Hepatocyte (in vitro differentiated cells): ENCODE measurements at regions not wholly inside any gene's neighbourhood (a gene's known extent, or its start where the extent isn't known, plus 50 kb on each side); places are given as distances from the start of the nearest gene placed in this dataset.

Source experiments
- DNase-seq: peaks from one replicate; pipeline ENCODE4 v3.0.0-alpha.2; 2016; ENCODE audit warnings: low spot score
- H2AFZ ChIP-seq: fragments of 200-600 bp; sonication (generic); 2 replicates; pipeline ENCODE4 v1.6.0; 2016; ENCODE audit warnings: antibody characterized with exemption, mild to moderate bottlenecking
- H3K27ac ChIP-seq: fragments of 200-600 bp; sonication (generic); 2 replicates; pipeline ENCODE4 v1.5.1; 2016; ENCODE audit warnings: mild to moderate bottlenecking
- H3K27me3 ChIP-seq: fragments of 200-600 bp; sonication (generic); 2 replicates; pipeline ENCODE4 v1.6.1; 2016
- H3K36me3 ChIP-seq: fragments of 200-600 bp; sonication (generic); replicated peaks from 2 replicates; pipeline ENCODE4 v1.5.1; 2016; ENCODE audit warnings: low read depth; ENCODE audit not compliant: insufficient read depth
- H3K4me1 ChIP-seq: fragments of 200-600 bp; sonication (generic); 2 replicates; pipeline ENCODE4 v1.5.1; 2016; ENCODE audit warnings: mild to moderate bottlenecking, moderate library complexity; ENCODE audit not compliant: insufficient read depth
- H3K4me2 ChIP-seq: fragments of 200-600 bp; sonication (generic); 2 replicates; pipeline ENCODE4 v1.6.0; 2016
- H3K4me3 ChIP-seq: fragments of 200-600 bp; sonication (generic); 2 replicates; pipeline ENCODE4 v1.5.1; 2016; ENCODE audit warnings: mild to moderate bottlenecking
- H3K79me2 ChIP-seq: fragments of 200-600 bp; sonication (generic); 2 replicates; pipeline ENCODE4 v1.6.0; 2017; ENCODE audit warnings: mild to moderate bottlenecking
- H3K9me2 ChIP-seq: fragments of 200-600 bp; sonication (generic); replicated peaks from 2 replicates; pipeline ENCODE4 v1.6.0; 2017; ENCODE audit warnings: mild to moderate bottlenecking; ENCODE audit not compliant: insufficient read depth
- H3K9me3 ChIP-seq: fragments of 200-600 bp; sonication (generic); 2 replicates; pipeline ENCODE4 v1.5.1; 2016; ENCODE audit warnings: low read depth, mild to moderate bottlenecking
- H4K20me1 ChIP-seq: fragments of 200-600 bp; sonication (generic); 2 replicates; pipeline ENCODE4 v1.6.0; 2016; ENCODE audit warnings: mild to moderate bottlenecking; ENCODE audit not compliant: insufficient read depth, poor library complexity, severe bottlenecking
- EZH2 ChIP-seq: fragments of 200-600 bp; sonication (generic); IDR thresholded peaks from 2 replicates; pipeline ENCODE4 v1.6.1; 2016; ENCODE audit warnings: antibody characterized with exemption, mild to moderate bottlenecking, borderline replicate concordance
- EZH2phosphoT487 ChIP-seq: fragments of 200-600 bp; sonication (generic); IDR thresholded peaks from one replicate; pipeline ENCODE4 v1.6.1; 2018; ENCODE audit warnings: antibody characterized with exemption, mild to moderate bottlenecking, low read depth, moderate library complexity; ENCODE audit not compliant: unreplicated experiment, severe bottlenecking
- WGBS: methylation state at CpG from one replicate; pipeline ENCODE4 v1.1.6; 2016; ENCODE audit warnings: low lambda C conversion rate; ENCODE audit errors: missing lambda C conversion rate; 5-methylcytosine and 5-hydroxymethylcytosine counted together
- TF ChIP-seq, protein P1 (sequence below): fragments of 200-600 bp; sonication (generic); IDR thresholded peaks from 2 replicates; pipeline ENCODE4 v1.5.1; 2016; ENCODE audit warnings: antibody characterized with exemption, mild to moderate bottlenecking; ENCODE audit not compliant: poor library complexity

DNA sequence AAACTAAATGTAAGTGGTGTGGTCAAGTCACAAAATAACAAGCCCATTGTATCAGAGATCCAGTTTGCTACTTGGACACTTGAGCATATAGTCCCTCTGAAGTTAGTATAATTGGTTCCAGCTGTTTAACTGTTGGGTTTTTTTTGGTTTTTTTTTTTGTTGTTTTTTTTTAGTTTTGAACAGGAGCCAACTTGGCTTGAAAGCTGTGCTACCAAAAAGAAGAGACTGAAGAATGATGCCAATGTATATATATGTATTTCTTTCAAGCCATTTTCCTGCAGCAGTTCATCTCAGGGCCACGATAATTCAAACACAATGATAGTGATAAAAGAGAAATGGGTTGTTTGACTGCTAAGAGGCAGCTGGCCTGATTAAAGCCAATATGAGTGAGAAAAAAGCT, 138.3 kb downstream of the PCDH18 start:
- no peaks in the 10 kb centered on the region for H3K9me3 ChIP-seq
- TF ChIP-seq, protein P1, sequence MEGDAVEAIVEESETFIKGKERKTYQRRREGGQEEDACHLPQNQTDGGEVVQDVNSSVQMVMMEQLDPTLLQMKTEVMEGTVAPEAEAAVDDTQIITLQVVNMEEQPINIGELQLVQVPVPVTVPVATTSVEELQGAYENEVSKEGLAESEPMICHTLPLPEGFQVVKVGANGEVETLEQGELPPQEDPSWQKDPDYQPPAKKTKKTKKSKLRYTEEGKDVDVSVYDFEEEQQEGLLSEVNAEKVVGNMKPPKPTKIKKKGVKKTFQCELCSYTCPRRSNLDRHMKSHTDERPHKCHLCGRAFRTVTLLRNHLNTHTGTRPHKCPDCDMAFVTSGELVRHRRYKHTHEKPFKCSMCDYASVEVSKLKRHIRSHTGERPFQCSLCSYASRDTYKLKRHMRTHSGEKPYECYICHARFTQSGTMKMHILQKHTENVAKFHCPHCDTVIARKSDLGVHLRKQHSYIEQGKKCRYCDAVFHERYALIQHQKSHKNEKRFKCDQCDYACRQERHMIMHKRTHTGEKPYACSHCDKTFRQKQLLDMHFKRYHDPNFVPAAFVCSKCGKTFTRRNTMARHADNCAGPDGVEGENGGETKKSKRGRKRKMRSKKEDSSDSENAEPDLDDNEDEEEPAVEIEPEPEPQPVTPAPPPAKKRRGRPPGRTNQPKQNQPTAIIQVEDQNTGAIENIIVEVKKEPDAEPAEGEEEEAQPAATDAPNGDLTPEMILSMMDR = no peak
- TF ChIP-seq EZH2 (no peak), EZH2phosphoT487 (no peak)
- WGBS = 64% methylated on average over 1 of the region's 1 CpG
- no peak for DNase-seq
- H3K36me3 ChIP-seq = no peaks in the 10 kb centered on the region
- no peak overlapping the region for H2AFZ ChIP-seq
- H3K79me2 ChIP-seq = no peaks in the 10 kb centered on the region
- H3K9me2 ChIP-seq = no peaks in the 10 kb centered on the region
- H3K4me3 ChIP-seq = no peak overlapping the region
- no peak overlapping the region for H3K4me2 ChIP-seq
- no peaks in the 10 kb centered on the region for H4K20me1 ChIP-seq
- peaks cover 4% of the 10 kb centered on the region for H3K4me1 ChIP-seq
- H3K27ac ChIP-seq = no peak overlapping the region
- H3K27me3 ChIP-seq = no peaks in the 10 kb centered on the region

DNA sequence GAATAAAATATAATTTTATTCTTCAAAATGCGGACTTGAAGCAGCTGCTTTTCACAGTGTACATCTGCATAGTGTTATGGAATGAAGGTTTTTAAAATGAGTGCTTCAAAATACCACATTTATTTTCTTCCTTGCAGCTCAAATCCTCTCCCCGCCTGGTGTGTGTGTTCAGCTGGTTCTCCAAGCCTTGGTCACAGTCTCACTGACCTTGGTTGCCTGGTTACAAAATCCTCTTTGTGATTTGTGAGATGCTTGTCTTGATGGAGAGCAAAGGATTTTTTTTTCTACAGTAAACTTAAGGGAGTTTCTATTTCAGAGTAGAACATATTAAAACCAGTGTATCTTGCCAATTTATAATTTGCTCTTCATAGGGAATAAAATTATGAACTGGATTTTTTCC, 139.2 kb downstream of the PCDH18 start:
- Histone ChIP-seq H3K9me3 (no peaks in the 10 kb centered on the region), H3K4me3 (no peak overlapping the region), H4K20me1 (no peaks in the 10 kb centered on the region), H3K4me1 (peaks cover 4% of the 10 kb centered on the region), H3K9me2 (no peaks in the 10 kb centered on the region), H3K36me3 (no peaks in the 10 kb centered on the region), H3K4me2 (no peak overlapping the region), H3K27ac (no peak overlapping the region), H2AFZ (no peak overlapping the region), H3K79me2 (no peaks in the 10 kb centered on the region), H3K27me3 (no peaks in the 10 kb centered on the region)
- DNase-seq = no peak
- TF ChIP-seq EZH2phosphoT487 (no peak), EZH2 (no peak)
- TF ChIP-seq, protein P1 = no peak
- WGBS = 64% methylated on average over 2 of the region's 2 CpGs

DNA sequence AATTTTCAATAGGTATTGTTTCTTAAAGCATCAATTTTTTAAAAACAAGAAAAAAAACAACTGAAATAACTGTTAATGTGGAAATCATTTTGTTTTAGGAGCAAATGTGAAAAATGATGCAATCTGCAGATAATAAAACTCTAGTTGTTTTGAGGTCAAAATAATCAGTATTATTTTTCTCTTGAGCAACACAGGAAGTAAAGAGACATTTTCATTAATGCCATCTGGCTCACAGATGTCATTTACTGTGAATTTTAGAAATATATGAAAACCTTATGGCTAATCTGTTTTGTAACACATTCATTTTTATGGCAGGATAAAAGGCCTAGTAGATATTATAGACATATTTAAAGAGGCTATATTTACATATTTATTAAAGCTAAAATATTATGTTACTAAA, 141.6 kb downstream of the PCDH18 start:
- Histone ChIP-seq H3K79me2 (no peaks in the 10 kb centered on the region), H3K4me2 (no peak overlapping the region), H3K36me3 (no peaks in the 10 kb centered on the region), H3K4me1 (peaks cover 4% of the 10 kb centered on the region), H3K27me3 (no peaks in the 10 kb centered on the region), H2AFZ (no peak overlapping the region), H4K20me1 (no peaks in the 10 kb centered on the region), H3K9me3 (no peaks in the 10 kb centered on the region), H3K27ac (no peak overlapping the region), H3K4me3 (no peak overlapping the region), H3K9me2 (no peaks in the 10 kb centered on the region)
- TF ChIP-seq EZH2phosphoT487 (no peak), EZH2 (no peak)
- TF ChIP-seq, protein P1 = no peak
- DNase-seq = no peak

DNA sequence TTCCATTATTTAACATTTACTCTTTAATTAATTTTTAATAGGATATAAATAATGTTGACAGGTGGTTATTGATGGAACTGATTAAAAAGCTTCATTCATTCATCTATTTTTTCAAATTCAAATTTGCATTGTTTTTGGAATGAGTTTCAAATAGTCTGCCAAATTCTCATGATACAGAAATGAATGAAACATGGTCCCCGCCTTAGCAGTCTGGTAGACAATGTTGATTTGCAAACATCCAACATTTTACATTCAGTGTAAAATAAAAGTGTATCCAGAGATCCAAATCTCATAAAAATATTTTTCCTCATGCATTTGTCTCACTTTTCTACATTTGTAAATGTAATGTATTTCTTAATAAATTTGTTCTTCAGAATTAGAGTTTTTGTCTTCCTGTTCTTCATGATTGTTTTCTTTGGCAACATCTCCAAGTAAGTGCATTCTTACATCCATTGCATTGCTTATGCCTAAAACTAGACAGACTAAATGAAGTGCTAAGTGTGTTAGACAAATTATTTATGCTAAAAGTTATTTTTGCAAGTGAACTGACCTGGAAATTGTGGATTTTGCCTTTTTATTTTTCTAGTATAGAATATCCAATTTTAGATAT, 142.3 kb downstream of the PCDH18 start:
- no peaks in the 10 kb centered on the region for H3K9me3 ChIP-seq
- no peak overlapping the region for H3K4me3 ChIP-seq
- no peak overlapping the region for H3K4me2 ChIP-seq
- peaks cover 4% of the 10 kb centered on the region for H3K4me1 ChIP-seq
- H4K20me1 ChIP-seq = no peaks in the 10 kb centered on the region
- no peaks in the 10 kb centered on the region for H3K36me3 ChIP-seq
- no peaks in the 10 kb centered on the region for H3K9me2 ChIP-seq
- no peak for DNase-seq
- H3K79me2 ChIP-seq = no peaks in the 10 kb centered on the region
- TF ChIP-seq EZH2 = no peak
- TF ChIP-seq, protein P1 = no peak
- TF ChIP-seq EZH2phosphoT487 = no peak
- WGBS = 91% methylated on average over 1 of the region's 1 CpG
- no peak overlapping the region for H2AFZ ChIP-seq
- H3K27ac ChIP-seq = no peak overlapping the region
- H3K27me3 ChIP-seq = no peaks in the 10 kb centered on the region
